ENCODE measurements at regions not wholly inside any gene's neighbourhood (a gene's known extent, or its start where the extent isn't known, plus 50 kb on each side); places are given as distances from the start of the nearest gene placed in this dataset.
"Not testable (repeated sequence)": the region's sequence is repeated elsewhere in the genome, so short reads cannot be mapped to it uniquely, and the experiment has no call there.

- not testable (repeated sequence) for DNase-seq
These were observed 150.2 kb downstream of the LAT start for GRCh38 chr16:29135098-29135497.

- not testable (repeated sequence) for DNase-seq
These were observed 149.0 kb downstream of the LAT start for GRCh38 chr16:29133681-29134430.

- DNase-seq = not testable (repeated sequence)
These were observed 148.0 kb downstream of the LAT start for GRCh38 chr16:29132869-29133268.

- DNase-seq = not testable (repeated sequence)
These were observed 147.6 kb downstream of the LAT start for GRCh38 chr16:29132444-29132843.

- not testable (repeated sequence) for DNase-seq
These were observed 146.3 kb downstream of the LAT start for GRCh38 chr16:29130901-29131851.

GRCh38 chr16:29130131-29130711, 145.4 kb downstream of the LAT start:
- not testable (repeated sequence) for DNase-seq

GRCh38 chr16:29129458-29130038, 144.7 kb downstream of the LAT start:
- DNase-seq = not testable (repeated sequence)

- not testable (repeated sequence) for DNase-seq
These were observed 144.0 kb downstream of the LAT start for GRCh38 chr16:29128732-29129457.

GRCh38 chr16:29127806-29128420, 143.1 kb downstream of the LAT start:
- DNase-seq = not testable (repeated sequence)

- no peak for DNase-seq
- TF ChIP-seq POLR2A (IDR thresholded peaks at IDR 0.05; ENCODE audit: low read length) (no peak), GATA1 (IDR thresholded peaks at IDR 0.05; ENCODE audit: low read depth, low read length) (no peak)
These were observed 141.8 kb downstream of the LAT start for GRCh38 chr16:29126616-29127015.

GRCh38 chr16:29126057-29126494, 141.2 kb downstream of the LAT start:
- no peak for TF ChIP-seq POLR2A (IDR thresholded peaks at IDR 0.05; ENCODE audit: low read length)
- TF ChIP-seq GATA1 (IDR thresholded peaks at IDR 0.05; ENCODE audit: low read depth, low read length) = no peak
- DNase-seq = no peak

- DNase-seq = no peak
- TF ChIP-seq POLR2A (IDR thresholded peaks at IDR 0.05; ENCODE audit: low read length) = no peak
- TF ChIP-seq GATA1 (IDR thresholded peaks at IDR 0.05; ENCODE audit: low read depth, low read length) = no peak
These were observed 140.0 kb downstream of the LAT start for GRCh38 chr16:29124828-29125227.

GRCh38 chr16:29124162-29124561, 139.3 kb downstream of the LAT start:
- DNase-seq = not testable (repeated sequence)

- DNase-seq = not testable (repeated sequence)
These were observed 135.8 kb downstream of the LAT start for GRCh38 chr16:29120680-29121079.

GRCh38 chr16:29118301-29118957, 133.6 kb downstream of the LAT start:
- DNase-seq = peak; percentile 16 to 45
